ENCODE measurements at regions not wholly inside any gene's neighbourhood (a gene's known extent, or its start where the extent isn't known, plus 50 kb on each side); places are given as distances from the start of the nearest gene placed in this dataset.

DNA sequence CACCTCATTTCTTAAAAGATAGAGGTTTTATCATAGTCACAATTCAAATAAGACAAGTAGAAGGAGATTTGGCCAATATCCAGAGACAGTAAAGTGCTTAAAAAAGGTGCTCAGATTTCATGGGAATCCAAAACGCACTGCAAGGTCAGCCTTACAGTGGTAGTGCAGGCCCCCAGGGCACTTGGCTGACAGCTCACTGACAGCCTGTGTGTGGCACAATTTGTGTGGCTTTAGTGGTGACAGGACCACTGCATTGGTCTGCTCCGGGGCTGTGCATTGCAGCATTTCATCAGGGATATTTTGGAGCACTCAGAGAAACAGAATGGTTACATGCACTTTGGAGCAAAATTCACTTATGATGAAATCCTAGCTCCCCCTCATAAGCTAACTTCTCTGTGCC, 544.3 kb downstream of the NTRK3 start:
- no peak for ATAC-seq (ENCODE audit: insufficient read depth, low read depth)

DNA sequence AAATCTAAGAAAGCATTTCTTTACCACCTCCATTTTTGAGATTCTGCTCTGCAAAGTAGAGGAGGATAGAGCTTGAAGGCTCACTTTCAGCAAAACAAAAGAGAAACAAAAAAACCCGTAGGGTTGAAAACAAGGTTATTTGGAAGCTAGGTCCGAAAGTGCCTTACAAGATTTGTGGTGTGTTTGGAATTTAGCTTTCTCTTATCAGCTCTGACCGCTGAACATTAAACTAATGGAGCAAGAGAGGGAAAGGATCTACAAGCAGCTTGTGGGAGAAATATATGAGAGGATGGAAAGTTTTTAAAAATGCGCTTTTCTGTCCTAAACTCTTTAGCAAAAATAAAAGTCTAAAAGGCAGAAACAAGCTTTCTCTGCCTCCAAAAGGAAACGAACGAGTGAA, 545.5 kb downstream of the NTRK3 start:
- no peak overlapping the region for H3K4me3 ChIP-seq (ENCODE audit: low read depth in 1 of 2, low read length in 2 of 2)
- no peaks in the 10 kb centered on the region for H3K4me1 ChIP-seq (ENCODE audit: insufficient read depth, low read length)
- no peaks in the 10 kb centered on the region for H3K79me2 ChIP-seq (ENCODE audit: insufficient read depth, low read length)
- H3K9ac ChIP-seq (ENCODE audit: low read depth, low read length), result no peak overlapping the region
- ATAC-seq (ENCODE audit: insufficient read depth, low read depth) (no peak), DNase-seq (no peak)
- no peaks in the 10 kb centered on the region for H3K9me3 ChIP-seq (ENCODE audit: insufficient read depth, low read length, severe bottlenecking)
- H3K36me3 ChIP-seq (ENCODE audit: insufficient read depth, low read length), result no peaks in the 10 kb centered on the region
- H2AFZ ChIP-seq (ENCODE audit: low read depth, low read length), result no peak overlapping the region
- no peak overlapping the region for H3K4me2 ChIP-seq (ENCODE audit: insufficient read depth, low read length)
- TF ChIP-seq, protein P1, sequence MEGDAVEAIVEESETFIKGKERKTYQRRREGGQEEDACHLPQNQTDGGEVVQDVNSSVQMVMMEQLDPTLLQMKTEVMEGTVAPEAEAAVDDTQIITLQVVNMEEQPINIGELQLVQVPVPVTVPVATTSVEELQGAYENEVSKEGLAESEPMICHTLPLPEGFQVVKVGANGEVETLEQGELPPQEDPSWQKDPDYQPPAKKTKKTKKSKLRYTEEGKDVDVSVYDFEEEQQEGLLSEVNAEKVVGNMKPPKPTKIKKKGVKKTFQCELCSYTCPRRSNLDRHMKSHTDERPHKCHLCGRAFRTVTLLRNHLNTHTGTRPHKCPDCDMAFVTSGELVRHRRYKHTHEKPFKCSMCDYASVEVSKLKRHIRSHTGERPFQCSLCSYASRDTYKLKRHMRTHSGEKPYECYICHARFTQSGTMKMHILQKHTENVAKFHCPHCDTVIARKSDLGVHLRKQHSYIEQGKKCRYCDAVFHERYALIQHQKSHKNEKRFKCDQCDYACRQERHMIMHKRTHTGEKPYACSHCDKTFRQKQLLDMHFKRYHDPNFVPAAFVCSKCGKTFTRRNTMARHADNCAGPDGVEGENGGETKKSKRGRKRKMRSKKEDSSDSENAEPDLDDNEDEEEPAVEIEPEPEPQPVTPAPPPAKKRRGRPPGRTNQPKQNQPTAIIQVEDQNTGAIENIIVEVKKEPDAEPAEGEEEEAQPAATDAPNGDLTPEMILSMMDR (IDR thresholded peaks at IDR 0.05; ENCODE audit: borderline replicate concordance, extremely low read depth, low read length, poor library complexity, severe bottlenecking), result no peak
- TF ChIP-seq EZH2 (IDR thresholded peaks at IDR 0.05; ENCODE audit: borderline replicate concordance, low read depth, low read length, severe bottlenecking), result no peak
- no peaks in the 10 kb centered on the region for H4K20me1 ChIP-seq (ENCODE audit: insufficient read depth, low read length)
- H3K27ac ChIP-seq (ENCODE audit: low read length), result no peak overlapping the region
- no peaks in the 10 kb centered on the region for H3K27me3 ChIP-seq (ENCODE audit: insufficient read depth, low read length, poor library complexity)

More for the DNA sequence above, 544.3 kb downstream of the NTRK3 start:
- Histone ChIP-seq H3K27me3 (ENCODE audit: insufficient read depth, low read length, poor library complexity) (no peaks in the 10 kb centered on the region), H3K4me2 (ENCODE audit: insufficient read depth, low read length) (no peak overlapping the region), H3K27ac (ENCODE audit: low read length) (no peak overlapping the region), H4K20me1 (ENCODE audit: insufficient read depth, low read length) (no peaks in the 10 kb centered on the region), H3K79me2 (ENCODE audit: insufficient read depth, low read length) (no peaks in the 10 kb centered on the region), H2AFZ (ENCODE audit: low read depth, low read length) (no peak overlapping the region), H3K9me3 (ENCODE audit: insufficient read depth, low read length, severe bottlenecking) (no peaks in the 10 kb centered on the region), H3K36me3 (ENCODE audit: insufficient read depth, low read length) (no peaks in the 10 kb centered on the region), H3K9ac (ENCODE audit: low read depth, low read length) (no peak overlapping the region), H3K4me1 (ENCODE audit: insufficient read depth, low read length) (no peaks in the 10 kb centered on the region), H3K4me3 (ENCODE audit: low read depth in 1 of 2, low read length in 2 of 2) (no peak overlapping the region)
- no peak for TF ChIP-seq EZH2 (IDR thresholded peaks at IDR 0.05; ENCODE audit: borderline replicate concordance, low read depth, low read length, severe bottlenecking)
- TF ChIP-seq, protein P1 (IDR thresholded peaks at IDR 0.05; ENCODE audit: borderline replicate concordance, extremely low read depth, low read length, poor library complexity, severe bottlenecking), result no peak
- no peak for DNase-seq

DNA sequence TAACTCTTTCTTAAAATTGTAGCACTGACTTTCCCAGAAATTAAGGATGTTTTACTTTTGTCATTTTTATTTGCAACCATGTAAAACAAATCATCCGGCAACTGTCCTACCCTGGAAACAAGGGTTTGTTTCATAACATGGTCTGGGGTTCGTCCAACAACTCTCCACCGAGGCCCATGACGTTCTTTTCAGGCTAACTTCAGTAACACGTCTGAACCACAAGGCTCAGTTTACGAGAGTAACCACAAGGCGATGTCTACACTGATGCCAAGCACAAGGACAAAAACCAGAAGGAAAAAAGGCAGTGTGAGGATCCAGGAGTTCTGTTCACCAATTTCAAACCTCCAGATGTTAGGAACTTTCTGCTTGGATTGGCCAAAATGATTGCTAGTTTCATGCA, 546.1 kb downstream of the NTRK3 start:
- no peak for ATAC-seq (ENCODE audit: insufficient read depth, low read depth)
- TF ChIP-seq EZH2 (IDR thresholded peaks at IDR 0.05; ENCODE audit: borderline replicate concordance, low read depth, low read length, severe bottlenecking), result no peak
- TF ChIP-seq, protein P1 (IDR thresholded peaks at IDR 0.05; ENCODE audit: borderline replicate concordance, extremely low read depth, low read length, poor library complexity, severe bottlenecking), result no peak
- no peaks in the 10 kb centered on the region for H3K79me2 ChIP-seq (ENCODE audit: insufficient read depth, low read length)
- no peaks in the 10 kb centered on the region for H3K9me3 ChIP-seq (ENCODE audit: insufficient read depth, low read length, severe bottlenecking)
- H3K9ac ChIP-seq (ENCODE audit: low read depth, low read length), result no peak overlapping the region
- no peaks in the 10 kb centered on the region for H3K4me1 ChIP-seq (ENCODE audit: insufficient read depth, low read length)
- no peak overlapping the region for H3K4me2 ChIP-seq (ENCODE audit: insufficient read depth, low read length)
- H2AFZ ChIP-seq (ENCODE audit: low read depth, low read length), result no peak overlapping the region
- DNase-seq, result no peak
- H3K36me3 ChIP-seq (ENCODE audit: insufficient read depth, low read length), result no peaks in the 10 kb centered on the region
- H3K27me3 ChIP-seq (ENCODE audit: insufficient read depth, low read length, poor library complexity), result no peaks in the 10 kb centered on the region
- H4K20me1 ChIP-seq (ENCODE audit: insufficient read depth, low read length), result no peaks in the 10 kb centered on the region
- H3K4me3 ChIP-seq (ENCODE audit: low read depth in 1 of 2, low read length in 2 of 2), result no peak overlapping the region
- no peak overlapping the region for H3K27ac ChIP-seq (ENCODE audit: low read length)
